ENCODE measurements at regions not wholly inside any gene's neighbourhood (a gene's known extent, or its start where the extent isn't known, plus 50 kb on each side); places are given as distances from the start of the nearest gene placed in this dataset.

DNA sequence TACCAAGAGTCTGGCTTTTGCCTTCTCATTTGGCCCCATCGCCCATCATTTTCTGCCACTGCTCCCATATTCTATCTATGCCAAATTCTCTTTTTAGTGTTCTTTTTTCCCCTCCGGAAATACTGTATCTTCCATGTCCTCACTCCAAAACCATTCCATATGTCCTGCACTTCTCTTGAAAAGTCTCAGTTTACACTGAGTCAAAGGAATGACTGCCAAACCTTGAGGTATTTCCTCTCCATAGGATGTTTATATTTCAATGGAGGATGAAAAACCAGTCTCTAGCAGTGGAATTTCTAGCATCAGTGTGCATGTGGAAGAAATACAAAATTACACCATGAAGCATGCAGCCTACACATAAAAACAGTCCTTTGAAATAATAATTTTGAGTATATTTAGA is 121.4 kb upstream of the PHYHIPL start:
- H3K27me3 Mint-ChIP-seq (ENCODE audit: insufficient read depth) = no peaks in the 10 kb centered on the region
- H3K36me3 Mint-ChIP-seq (ENCODE audit: low read depth) = no peaks in the 10 kb centered on the region
- no peak overlapping the region for H3K4me3 Mint-ChIP-seq
- H3K4me1 Mint-ChIP-seq (ENCODE audit: low read depth) = no peaks in the 10 kb centered on the region
- no peak overlapping the region for H3K27ac Mint-ChIP-seq
- H3K9me3 Mint-ChIP-seq = peaks cover 10% of the 10 kb centered on the region
- no peak for DNase-seq (ENCODE audit: low spot score)
- intact Hi-C loops (cut with micrococcal nuclease) = no loop called here

DNA sequence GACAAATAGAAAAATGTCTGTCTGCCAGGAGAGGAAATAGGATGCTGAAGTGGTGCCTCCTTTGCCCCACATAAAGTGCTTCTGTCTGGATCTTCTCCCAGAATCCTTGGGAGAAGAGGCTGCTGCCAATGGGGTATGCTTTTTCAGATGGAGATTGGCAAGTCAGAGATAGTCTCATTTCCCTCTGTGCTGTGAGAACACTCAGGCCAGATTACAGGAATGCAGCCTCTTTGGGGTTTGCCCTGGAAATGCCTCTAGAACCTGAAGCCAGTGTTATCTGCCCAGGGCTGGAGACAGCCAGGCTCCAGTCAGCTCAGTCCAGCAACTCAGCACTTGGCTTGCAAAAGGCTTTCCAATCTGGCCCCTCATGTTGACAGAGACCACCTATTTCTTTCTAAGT is 119.1 kb upstream of the PHYHIPL start:
- Mint-ChIP-seq H3K36me3 (ENCODE audit: low read depth) (no peaks in the 10 kb centered on the region), H3K4me3 (no peak overlapping the region), H3K9me3 (peaks cover 3% of the 10 kb centered on the region), H3K27me3 (ENCODE audit: insufficient read depth) (no peaks in the 10 kb centered on the region), H3K27ac (no peak overlapping the region), H3K4me1 (ENCODE audit: low read depth) (no peaks in the 10 kb centered on the region)
- intact Hi-C loops (cut with micrococcal nuclease) = no loop called here
- DNase-seq (ENCODE audit: low spot score) = no peak

- no peak for DNase-seq (ENCODE audit: low spot score)
- no peaks in the 10 kb centered on the region for H3K4me1 Mint-ChIP-seq (ENCODE audit: low read depth)
- H3K27me3 Mint-ChIP-seq (ENCODE audit: insufficient read depth) = no peaks in the 10 kb centered on the region
- intact Hi-C loops (cut with micrococcal nuclease) = no loop called here
- H3K4me3 Mint-ChIP-seq = no peak overlapping the region
- no peak overlapping the region for H3K27ac Mint-ChIP-seq
- no peaks in the 10 kb centered on the region for H3K36me3 Mint-ChIP-seq (ENCODE audit: low read depth)
- no peaks in the 10 kb centered on the region for H3K9me3 Mint-ChIP-seq
These were observed 115.6 kb upstream of the PHYHIPL start for GRCh38 chr10:59060852-59061251.

- Mint-ChIP-seq H3K4me1 (ENCODE audit: low read depth) (no peaks in the 10 kb centered on the region), H3K9me3 (no peaks in the 10 kb centered on the region), H3K36me3 (ENCODE audit: low read depth) (no peaks in the 10 kb centered on the region), H3K27ac (no peak overlapping the region), H3K4me3 (no peak overlapping the region), H3K27me3 (ENCODE audit: insufficient read depth) (no peaks in the 10 kb centered on the region)
- intact Hi-C loops (cut with micrococcal nuclease) = no loop called here
- DNase-seq (ENCODE audit: low spot score) = no peak
These were observed 113.0 kb upstream of the PHYHIPL start for GRCh38 chr10:59063491-59063890.

DNA sequence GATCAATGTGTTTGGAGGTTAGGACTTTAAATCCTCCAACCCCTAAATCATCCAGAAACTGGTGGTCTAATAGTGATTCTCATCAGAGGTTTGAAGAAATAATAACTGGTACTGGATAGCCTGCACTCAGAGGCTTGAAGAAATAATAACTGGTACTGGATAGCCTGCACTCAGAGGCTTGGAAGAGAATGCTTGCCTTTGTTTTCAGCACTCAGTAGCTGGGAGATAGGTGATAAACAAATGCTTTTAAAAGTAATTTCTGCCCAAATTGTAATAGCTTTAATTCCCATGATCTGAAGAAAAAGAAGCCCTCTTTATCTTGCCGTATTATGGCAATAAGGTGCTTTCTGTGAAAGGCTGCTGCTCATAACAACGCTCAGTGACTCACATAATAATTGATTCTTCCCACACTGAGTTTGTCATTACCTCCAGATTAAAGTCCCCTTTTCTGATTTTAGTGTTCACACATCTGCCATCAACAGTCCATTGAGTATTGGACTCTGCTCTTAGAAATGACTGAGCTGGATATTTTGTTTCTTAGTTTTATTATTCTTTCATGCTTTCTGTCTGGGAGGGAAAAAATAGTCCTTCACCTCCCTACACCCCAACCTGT is 112.3 kb upstream of the PHYHIPL start:
- Mint-ChIP-seq H3K27me3 (ENCODE audit: insufficient read depth) (no peaks in the 10 kb centered on the region), H3K4me1 (ENCODE audit: low read depth) (no peaks in the 10 kb centered on the region)

GRCh38 chr10:59064759-59065539 is 111.5 kb upstream of the PHYHIPL start:
- no peak overlapping the region for H3K4me3 Mint-ChIP-seq
- DNase-seq (ENCODE audit: low spot score) = no peak
- no peaks in the 10 kb centered on the region for H3K27me3 Mint-ChIP-seq (ENCODE audit: insufficient read depth)
- H3K36me3 Mint-ChIP-seq (ENCODE audit: low read depth) = no peaks in the 10 kb centered on the region
- H3K27ac Mint-ChIP-seq = no peak overlapping the region
- H3K4me1 Mint-ChIP-seq (ENCODE audit: low read depth) = no peaks in the 10 kb centered on the region
- intact Hi-C loops (cut with micrococcal nuclease) = no loop called here
- no peaks in the 10 kb centered on the region for H3K9me3 Mint-ChIP-seq

More for the DNA sequence above, 112.3 kb upstream of the PHYHIPL start:
- Mint-ChIP-seq H3K4me3 (no peak overlapping the region), H3K9me3 (no peaks in the 10 kb centered on the region), H3K27ac (no peak overlapping the region), H3K36me3 (ENCODE audit: low read depth) (no peaks in the 10 kb centered on the region)
- no peak for DNase-seq (ENCODE audit: low spot score)
- intact Hi-C loops (cut with micrococcal nuclease) = no loop called here

- no peaks in the 10 kb centered on the region for H3K27me3 Mint-ChIP-seq (ENCODE audit: insufficient read depth)
These were observed 107.8 kb upstream of the PHYHIPL start for GRCh38 chr10:59068581-59069191.

DNA sequence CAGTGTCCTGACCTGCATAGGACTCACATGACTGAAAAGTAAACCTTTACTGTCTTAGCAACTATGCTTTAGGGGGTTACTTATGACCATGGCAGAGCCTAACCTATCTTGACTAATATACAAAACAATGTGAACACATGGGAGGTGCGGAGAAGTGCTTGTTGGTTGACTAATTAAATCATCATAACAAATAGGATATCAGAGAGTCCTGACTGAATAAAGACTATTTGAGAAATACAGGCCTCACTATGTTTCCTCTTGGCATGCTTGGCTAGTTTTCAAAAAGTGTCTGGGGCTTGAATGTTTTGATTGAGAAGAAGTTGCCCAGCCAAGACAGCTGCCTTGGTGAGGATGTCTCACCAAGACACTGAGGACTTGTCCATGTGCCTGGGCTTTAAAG is 104.4 kb upstream of the PHYHIPL start:
- Mint-ChIP-seq H3K27ac (no peak overlapping the region), H3K36me3 (ENCODE audit: low read depth) (no peaks in the 10 kb centered on the region), H3K4me3 (no peak overlapping the region), H3K27me3 (ENCODE audit: insufficient read depth) (no peaks in the 10 kb centered on the region), H3K9me3 (no peaks in the 10 kb centered on the region), H3K4me1 (ENCODE audit: low read depth) (no peaks in the 10 kb centered on the region)
- no peak for DNase-seq (ENCODE audit: low spot score)
- intact Hi-C loops (cut with micrococcal nuclease) = no loop called here

More at GRCh38 chr10:59068581-59069191, 107.8 kb upstream of the PHYHIPL start:
- Mint-ChIP-seq H3K27ac (no peak overlapping the region), H3K4me3 (no peak overlapping the region), H3K4me1 (ENCODE audit: low read depth) (no peaks in the 10 kb centered on the region), H3K36me3 (ENCODE audit: low read depth) (no peaks in the 10 kb centered on the region), H3K9me3 (no peaks in the 10 kb centered on the region)
- intact Hi-C loops (cut with micrococcal nuclease) = no loop called here
- DNase-seq (ENCODE audit: low spot score) = no peak

- intact Hi-C loops (cut with micrococcal nuclease) = no loop called here
- Mint-ChIP-seq H3K4me1 (ENCODE audit: low read depth) (no peaks in the 10 kb centered on the region), H3K27ac (no peak overlapping the region), H3K27me3 (ENCODE audit: insufficient read depth) (no peaks in the 10 kb centered on the region), H3K36me3 (ENCODE audit: low read depth) (no peaks in the 10 kb centered on the region), H3K9me3 (no peaks in the 10 kb centered on the region), H3K4me3 (no peak overlapping the region)
- no peak for DNase-seq (ENCODE audit: low spot score)
These were observed 102.9 kb upstream of the PHYHIPL start for GRCh38 chr10:59073456-59074053.

GRCh38 chr10:59075576-59075975 is 100.9 kb upstream of the PHYHIPL start:
- no peaks in the 10 kb centered on the region for H3K9me3 Mint-ChIP-seq
- no peak overlapping the region for H3K4me3 Mint-ChIP-seq
- no peak for DNase-seq (ENCODE audit: low spot score)
- no peaks in the 10 kb centered on the region for H3K27me3 Mint-ChIP-seq (ENCODE audit: insufficient read depth)
- intact Hi-C loops (cut with micrococcal nuclease) = no loop called here
- H3K27ac Mint-ChIP-seq = no peak overlapping the region
- no peaks in the 10 kb centered on the region for H3K36me3 Mint-ChIP-seq (ENCODE audit: low read depth)
- H3K4me1 Mint-ChIP-seq (ENCODE audit: low read depth) = no peaks in the 10 kb centered on the region

DNA sequence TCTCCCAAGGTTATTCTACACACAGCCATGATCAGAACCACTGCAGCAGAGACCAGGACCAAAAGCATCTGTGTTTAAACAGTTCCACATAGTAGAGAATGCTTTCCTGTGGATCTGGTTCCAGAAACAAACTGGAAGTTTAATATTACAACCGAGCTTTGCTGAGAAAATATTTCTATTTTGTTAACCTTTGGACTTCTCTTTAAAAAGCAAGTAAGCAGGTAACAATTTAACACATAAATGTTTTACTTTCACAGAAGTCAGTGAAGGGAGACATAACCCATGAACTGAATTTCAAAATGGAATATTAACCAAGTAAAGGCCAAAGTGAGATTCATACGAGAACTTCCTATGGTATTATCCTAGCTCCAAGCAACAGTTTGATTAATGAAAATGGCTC is 98.6 kb upstream of the PHYHIPL start:
- Mint-ChIP-seq H3K36me3 (ENCODE audit: low read depth) (no peaks in the 10 kb centered on the region), H3K9me3 (no peaks in the 10 kb centered on the region), H3K27ac (no peak overlapping the region), H3K4me1 (ENCODE audit: low read depth) (no peaks in the 10 kb centered on the region), H3K4me3 (no peak overlapping the region), H3K27me3 (ENCODE audit: insufficient read depth) (no peaks in the 10 kb centered on the region)
- no peak for DNase-seq (ENCODE audit: low spot score)
- intact Hi-C loops (cut with micrococcal nuclease) = no loop called here

- Mint-ChIP-seq H3K27me3 (ENCODE audit: insufficient read depth) (no peaks in the 10 kb centered on the region), H3K4me1 (ENCODE audit: low read depth) (no peaks in the 10 kb centered on the region), H3K4me3 (no peak overlapping the region), H3K9me3 (no peaks in the 10 kb centered on the region), H3K36me3 (ENCODE audit: low read depth) (no peaks in the 10 kb centered on the region), H3K27ac (no peak overlapping the region)
- DNase-seq (ENCODE audit: low spot score) = no peak
- intact Hi-C loops (cut with micrococcal nuclease) = no loop called here
These were observed 97.5 kb upstream of the PHYHIPL start for GRCh38 chr10:59078978-59079377.

All from activated T-helper 1 cell treated with anti-CD3 and anti-CD28 coated beads, Interleukin-12 subunit alpha, Interleukin-12 subunit beta, Interleukin-2, Interleukin-4 antibody, amounts not matched to agents 30 ng/mL and 10 ng/mL and 1 ng/mL, durations not matched to agents 14 hours and 24 hours and 36 hours (primary cell).